ENCODE measurements at regions not wholly inside any gene's neighbourhood (a gene's known extent, or its start where the extent isn't known, plus 50 kb on each side); places are given as distances from the start of the nearest gene placed in this dataset.

DNA sequence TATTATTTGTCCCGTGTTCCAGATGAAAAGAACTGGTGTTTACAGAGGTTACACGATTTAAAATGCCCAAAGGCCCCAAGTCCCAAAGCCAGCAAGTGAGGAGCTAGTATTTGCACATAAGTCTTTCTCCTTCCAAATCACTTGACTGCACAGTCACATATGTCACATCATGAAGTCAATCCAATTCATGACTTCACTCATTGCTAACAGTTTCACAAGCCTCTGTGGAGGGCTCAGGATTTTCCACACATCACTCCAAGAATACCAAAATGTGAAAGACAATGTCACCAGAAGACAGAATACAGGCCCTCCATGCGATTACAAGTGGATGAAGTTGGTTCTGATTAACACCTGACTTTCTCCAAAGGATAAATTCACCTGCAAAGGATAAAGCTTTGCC, 283.1 kb upstream of the UBE2E2 start:
- TF ChIP-seq ASH2L (IDR thresholded peaks at IDR 0.05; ENCODE audit: insufficient read length, low read depth, low read length) (no peak), TCF7L2 (IDR thresholded peaks at IDR 0.05; ENCODE audit: low read depth, low read length) (no peak), BCL6 (CRISPR knock-in tag; IDR thresholded peaks at IDR 0.05) (no peak), SIN3B (IDR thresholded peaks at IDR 0.05; ENCODE audit: low read length) (no peak), EP300 (IDR thresholded peaks at IDR 0.05; ENCODE audit: low read depth in 2 of 2, low read length in 2 of 2) (no peak), EP300 (CRISPR knock-in tag; IDR thresholded peaks at IDR 0.05; ENCODE audit: borderline replicate concordance) (no peak)
- TF ChIP-seq, protein P1, sequence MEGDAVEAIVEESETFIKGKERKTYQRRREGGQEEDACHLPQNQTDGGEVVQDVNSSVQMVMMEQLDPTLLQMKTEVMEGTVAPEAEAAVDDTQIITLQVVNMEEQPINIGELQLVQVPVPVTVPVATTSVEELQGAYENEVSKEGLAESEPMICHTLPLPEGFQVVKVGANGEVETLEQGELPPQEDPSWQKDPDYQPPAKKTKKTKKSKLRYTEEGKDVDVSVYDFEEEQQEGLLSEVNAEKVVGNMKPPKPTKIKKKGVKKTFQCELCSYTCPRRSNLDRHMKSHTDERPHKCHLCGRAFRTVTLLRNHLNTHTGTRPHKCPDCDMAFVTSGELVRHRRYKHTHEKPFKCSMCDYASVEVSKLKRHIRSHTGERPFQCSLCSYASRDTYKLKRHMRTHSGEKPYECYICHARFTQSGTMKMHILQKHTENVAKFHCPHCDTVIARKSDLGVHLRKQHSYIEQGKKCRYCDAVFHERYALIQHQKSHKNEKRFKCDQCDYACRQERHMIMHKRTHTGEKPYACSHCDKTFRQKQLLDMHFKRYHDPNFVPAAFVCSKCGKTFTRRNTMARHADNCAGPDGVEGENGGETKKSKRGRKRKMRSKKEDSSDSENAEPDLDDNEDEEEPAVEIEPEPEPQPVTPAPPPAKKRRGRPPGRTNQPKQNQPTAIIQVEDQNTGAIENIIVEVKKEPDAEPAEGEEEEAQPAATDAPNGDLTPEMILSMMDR (CRISPR knock-in tag; IDR thresholded peaks at IDR 0.05) = no peak
- TF ChIP-seq, protein P2, sequence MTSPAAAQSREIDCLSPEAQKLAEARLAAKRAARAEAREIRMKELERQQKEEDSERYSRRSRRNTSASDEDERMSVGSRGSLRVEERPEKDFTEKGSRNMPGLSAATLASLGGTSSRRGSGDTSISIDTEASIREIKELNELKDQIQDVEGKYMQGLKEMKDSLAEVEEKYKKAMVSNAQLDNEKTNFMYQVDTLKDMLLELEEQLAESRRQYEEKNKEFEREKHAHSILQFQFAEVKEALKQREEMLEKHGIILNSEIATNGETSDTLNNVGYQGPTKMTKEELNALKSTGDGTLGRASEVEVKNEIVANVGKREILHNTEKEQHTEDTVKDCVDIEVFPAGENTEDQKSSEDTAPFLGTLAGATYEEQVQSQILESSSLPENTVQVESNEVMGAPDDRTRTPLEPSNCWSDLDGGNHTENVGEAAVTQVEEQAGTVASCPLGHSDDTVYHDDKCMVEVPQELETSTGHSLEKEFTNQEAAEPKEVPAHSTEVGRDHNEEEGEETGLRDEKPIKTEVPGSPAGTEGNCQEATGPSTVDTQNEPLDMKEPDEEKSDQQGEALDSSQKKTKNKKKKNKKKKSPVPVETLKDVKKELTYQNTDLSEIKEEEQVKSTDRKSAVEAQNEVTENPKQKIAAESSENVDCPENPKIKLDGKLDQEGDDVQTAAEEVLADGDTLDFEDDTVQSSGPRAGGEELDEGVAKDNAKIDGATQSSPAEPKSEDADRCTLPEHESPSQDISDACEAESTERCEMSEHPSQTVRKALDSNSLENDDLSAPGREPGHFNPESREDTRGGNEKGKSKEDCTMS (CRISPR knock-in tag; conservative IDR thresholded peaks at IDR 0.05) = no peak
- TF ChIP-seq, protein P3, sequence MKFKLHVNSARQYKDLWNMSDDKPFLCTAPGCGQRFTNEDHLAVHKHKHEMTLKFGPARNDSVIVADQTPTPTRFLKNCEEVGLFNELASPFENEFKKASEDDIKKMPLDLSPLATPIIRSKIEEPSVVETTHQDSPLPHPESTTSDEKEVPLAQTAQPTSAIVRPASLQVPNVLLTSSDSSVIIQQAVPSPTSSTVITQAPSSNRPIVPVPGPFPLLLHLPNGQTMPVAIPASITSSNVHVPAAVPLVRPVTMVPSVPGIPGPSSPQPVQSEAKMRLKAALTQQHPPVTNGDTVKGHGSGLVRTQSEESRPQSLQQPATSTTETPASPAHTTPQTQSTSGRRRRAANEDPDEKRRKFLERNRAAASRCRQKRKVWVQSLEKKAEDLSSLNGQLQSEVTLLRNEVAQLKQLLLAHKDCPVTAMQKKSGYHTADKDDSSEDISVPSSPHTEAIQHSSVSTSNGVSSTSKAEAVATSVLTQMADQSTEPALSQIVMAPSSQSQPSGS (CRISPR knock-in tag; IDR thresholded peaks at IDR 0.05) = no peak

Data from HepG2 (cell line).